ENCODE measurements at regions not wholly inside any gene's neighbourhood (a gene's known extent, or its start where the extent isn't known, plus 50 kb on each side); places are given as distances from the start of the nearest gene placed in this dataset.

DNA sequence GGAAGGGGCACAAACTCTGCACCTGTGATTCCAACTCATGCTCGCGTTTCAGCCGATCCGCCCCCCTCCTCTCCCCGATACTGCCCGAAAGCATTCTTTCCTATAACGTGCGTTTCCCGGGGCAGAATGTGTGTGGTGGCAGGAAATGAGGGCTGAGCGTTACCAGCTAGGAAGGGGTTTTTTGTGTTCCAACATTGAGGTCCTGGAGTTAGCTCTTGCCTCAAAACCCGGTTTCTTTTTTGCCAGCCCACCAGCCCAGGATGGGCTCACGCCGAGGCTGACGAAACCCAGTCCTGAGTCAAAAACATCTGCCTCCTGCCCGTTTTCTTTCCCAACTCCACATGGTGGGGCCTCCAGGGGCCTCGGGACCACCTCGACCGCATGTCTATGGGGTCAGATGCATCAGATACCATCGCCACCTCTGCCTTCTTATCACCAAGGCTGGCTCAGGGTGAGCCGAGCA, 113.7 kb upstream of the COPS8 start:
- H3K27ac ChIP-seq (ENCODE audit: low read depth in 2 of 2, low read length in 1 of 2) = no peak overlapping the region
- TF ChIP-seq GABPA (IDR thresholded peaks at IDR 0.05; ENCODE audit: low read depth) = no peak
- no peak for TF ChIP-seq EZH2phosphoT487 (IDR thresholded peaks at IDR 0.05; ENCODE audit: borderline replicate concordance, low read depth)
- TF ChIP-seq, protein P1, sequence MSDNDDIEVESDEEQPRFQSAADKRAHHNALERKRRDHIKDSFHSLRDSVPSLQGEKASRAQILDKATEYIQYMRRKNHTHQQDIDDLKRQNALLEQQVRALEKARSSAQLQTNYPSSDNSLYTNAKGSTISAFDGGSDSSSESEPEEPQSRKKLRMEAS (IDR thresholded peaks at IDR 0.05; ENCODE audit: low read depth) = no peak
- no peak for TF ChIP-seq JUND (IDR thresholded peaks at IDR 0.05)
- no peak for TF ChIP-seq EP300 (IDR thresholded peaks at IDR 0.05; ENCODE audit: borderline replicate concordance in 1 of 2, low read depth in 1 of 2, low read length in 1 of 2)
- TF ChIP-seq RCOR1 (IDR thresholded peaks at IDR 0.05; ENCODE audit: low read length) = no peak
- no peak for TF ChIP-seq TEAD4 (IDR thresholded peaks at IDR 0.05; ENCODE audit: borderline replicate concordance, insufficient read depth)
- TF ChIP-seq USF1 (IDR thresholded peaks at IDR 0.05; ENCODE audit: borderline replicate concordance, low read depth) = no peak
- no peak for TF ChIP-seq FOXM1 (IDR thresholded peaks at IDR 0.05; ENCODE audit: low read depth)
- TF ChIP-seq RXRA (IDR thresholded peaks at IDR 0.05; ENCODE audit: borderline replicate concordance, low read depth) = no peak
- TF ChIP-seq POLR2AphosphoS5 (IDR thresholded peaks at IDR 0.05; ENCODE audit: low read depth, low read length) = no peak
- TF ChIP-seq NFIC (IDR thresholded peaks at IDR 0.05; ENCODE audit: borderline replicate concordance) = no peak
- TF ChIP-seq FOSL2 (IDR thresholded peaks at IDR 0.05; ENCODE audit: borderline replicate concordance, low read depth) = no peak
- TF ChIP-seq SIN3A (IDR thresholded peaks at IDR 0.05; ENCODE audit: borderline replicate concordance, low read depth, low read length) = no peak
- no peak for TF ChIP-seq RAD21 (IDR thresholded peaks at IDR 0.05; ENCODE audit: low read length)
- no peak for TF ChIP-seq MXI1 (IDR thresholded peaks at IDR 0.05; ENCODE audit: low read depth, low read length)
- no peak for TF ChIP-seq FOXJ3 (CRISPR knock-in tag; IDR thresholded peaks at IDR 0.05)
- TF ChIP-seq TAF1 (IDR thresholded peaks at IDR 0.05; ENCODE audit: borderline replicate concordance, low read depth, low read length) = no peak
- TF ChIP-seq, protein P2, sequence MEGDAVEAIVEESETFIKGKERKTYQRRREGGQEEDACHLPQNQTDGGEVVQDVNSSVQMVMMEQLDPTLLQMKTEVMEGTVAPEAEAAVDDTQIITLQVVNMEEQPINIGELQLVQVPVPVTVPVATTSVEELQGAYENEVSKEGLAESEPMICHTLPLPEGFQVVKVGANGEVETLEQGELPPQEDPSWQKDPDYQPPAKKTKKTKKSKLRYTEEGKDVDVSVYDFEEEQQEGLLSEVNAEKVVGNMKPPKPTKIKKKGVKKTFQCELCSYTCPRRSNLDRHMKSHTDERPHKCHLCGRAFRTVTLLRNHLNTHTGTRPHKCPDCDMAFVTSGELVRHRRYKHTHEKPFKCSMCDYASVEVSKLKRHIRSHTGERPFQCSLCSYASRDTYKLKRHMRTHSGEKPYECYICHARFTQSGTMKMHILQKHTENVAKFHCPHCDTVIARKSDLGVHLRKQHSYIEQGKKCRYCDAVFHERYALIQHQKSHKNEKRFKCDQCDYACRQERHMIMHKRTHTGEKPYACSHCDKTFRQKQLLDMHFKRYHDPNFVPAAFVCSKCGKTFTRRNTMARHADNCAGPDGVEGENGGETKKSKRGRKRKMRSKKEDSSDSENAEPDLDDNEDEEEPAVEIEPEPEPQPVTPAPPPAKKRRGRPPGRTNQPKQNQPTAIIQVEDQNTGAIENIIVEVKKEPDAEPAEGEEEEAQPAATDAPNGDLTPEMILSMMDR (IDR thresholded peaks at IDR 0.05) = no peak
- no peaks in the 10 kb centered on the region for H3K79me2 ChIP-seq (ENCODE audit: insufficient read depth)
- H3K4me2 ChIP-seq = no peak overlapping the region
- POLR2A ChIA-PET = no interaction called here
- H3K27me3 ChIP-seq (ENCODE audit: insufficient read depth) = no peaks in the 10 kb centered on the region; the same call in 1 of the 2 replicates
- 57% methylated on average over 15 of the region's 20 CpGs for WGBS (ENCODE audit: low lambda C conversion rate)
- H3K9me2 ChIP-seq = no peaks in the 10 kb centered on the region
- no peaks in the 10 kb centered on the region for H3K9me3 ChIP-seq
- no peaks in the 10 kb centered on the region for H3K36me3 ChIP-seq (replicated peaks in 1 of 2; ENCODE audit: control insufficient read depth in 1 of 2, insufficient read depth in 2 of 2, low read length in 1 of 2)
- H3K4me3 ChIP-seq (ENCODE audit: low read depth in 2 of 2, low read length in 1 of 2) = no peak overlapping the region
- H4K20me1 ChIP-seq (ENCODE audit: insufficient read depth) = no peaks in the 10 kb centered on the region
- no peak for DNase-seq
- no peak overlapping the region for H2AFZ ChIP-seq (ENCODE audit: low read depth)
- no peak overlapping the region for H3K9ac ChIP-seq
- no peaks in the 10 kb centered on the region for H3F3A ChIP-seq (replicated peaks; ENCODE audit: insufficient read depth)
- CTCF ChIA-PET = no interaction called here
- no peaks in the 10 kb centered on the region for H3K4me1 ChIP-seq (ENCODE audit: control insufficient read depth in 1 of 2, insufficient read depth in 2 of 2, low read depth in 1 of 2, low read length in 1 of 2)
